GM21381 (cell line): ENCODE measurements at regions not wholly inside any gene's neighbourhood (a gene's known extent, or its start where the extent isn't known, plus 50 kb on each side); places are given as distances from the start of the nearest gene placed in this dataset.

Source experiments
- ATAC-seq: cut with Tn5 transposase; IDR thresholded peaks from one replicate; pipeline ENCODE4 v1.9.1; 2021; ENCODE audit warnings: mild to moderate bottlenecking, moderate library complexity; ENCODE audit not compliant: unreplicated experiment

DNA sequence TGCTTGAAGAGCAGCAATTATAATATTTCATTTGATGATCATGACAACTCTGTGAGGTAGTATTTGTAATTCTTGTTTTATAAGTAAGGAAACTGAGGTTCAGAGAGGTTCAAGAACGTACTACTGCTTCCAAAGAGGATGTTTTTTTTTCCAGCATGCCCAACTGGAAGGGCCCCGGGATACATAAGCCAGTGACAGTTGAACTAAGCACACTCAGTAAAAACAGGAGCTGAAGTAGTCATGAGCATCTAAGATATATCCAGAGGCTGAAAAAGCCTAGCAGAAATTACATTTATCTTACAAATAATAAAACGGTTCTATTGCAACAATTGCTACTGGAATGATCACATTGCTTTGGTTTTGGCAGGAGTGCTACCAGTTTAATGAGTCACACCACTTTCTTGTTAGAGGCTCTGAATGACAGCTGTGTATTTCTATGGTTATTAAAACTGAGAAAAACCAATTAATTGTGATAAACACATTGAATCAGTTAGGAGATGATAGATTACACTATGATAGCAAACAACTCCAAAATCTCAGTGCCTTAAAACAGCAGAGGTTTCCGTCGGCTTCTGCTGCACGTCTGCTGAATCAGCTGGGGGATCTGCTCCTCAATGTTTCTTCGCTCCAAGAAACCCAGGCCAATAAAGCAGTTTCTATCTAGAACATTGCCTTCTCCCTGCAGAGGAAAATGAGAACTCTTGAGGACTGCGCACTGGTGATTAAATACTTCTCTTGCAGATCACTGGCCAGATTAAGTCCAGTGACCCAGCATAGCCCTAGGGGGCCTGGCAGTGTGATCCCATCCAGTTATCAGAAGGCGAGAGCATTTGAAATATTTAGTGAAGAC is 522.7 kb downstream of the PLPP3 start:
- no peak for ATAC-seq

DNA sequence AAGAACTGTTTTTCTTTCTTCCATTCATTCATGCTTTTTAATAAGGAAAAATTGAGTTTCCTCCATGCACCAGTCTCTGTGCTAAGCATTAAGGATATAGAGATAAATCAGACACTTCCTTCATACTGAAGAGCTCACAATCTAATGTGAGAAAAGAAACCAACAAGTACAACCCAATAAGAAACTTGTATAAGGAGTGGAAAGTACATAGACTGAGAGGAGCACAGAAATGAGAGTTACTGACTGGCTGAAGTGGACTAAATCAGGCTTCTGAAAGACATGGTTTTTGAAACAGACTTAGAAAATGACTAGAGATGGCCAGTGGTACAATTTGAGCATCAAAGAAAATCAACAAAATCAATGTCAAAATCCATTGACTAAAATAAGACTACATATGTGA is 524.4 kb downstream of the PLPP3 start:
- ATAC-seq, result no peak

DNA sequence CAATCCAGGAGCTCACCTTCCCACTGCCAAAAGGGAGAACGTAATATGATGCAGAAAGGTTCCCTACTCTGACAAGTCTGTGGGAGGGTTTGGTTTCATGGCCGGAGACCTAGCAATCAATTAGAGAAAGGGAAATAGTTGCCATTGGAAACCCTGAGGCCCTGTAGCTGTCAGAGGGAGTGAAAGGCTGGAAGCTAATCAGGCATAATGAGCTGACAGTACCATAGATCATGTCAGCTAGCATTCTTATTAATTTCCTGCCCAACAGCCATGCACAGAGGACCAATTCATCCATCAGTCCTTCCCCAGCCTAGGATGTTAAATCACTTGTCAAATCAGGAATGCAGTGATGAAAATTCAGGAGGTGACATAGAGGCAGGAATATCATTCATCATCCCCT is 527.3 kb downstream of the PLPP3 start:
- ATAC-seq, result no peak

DNA sequence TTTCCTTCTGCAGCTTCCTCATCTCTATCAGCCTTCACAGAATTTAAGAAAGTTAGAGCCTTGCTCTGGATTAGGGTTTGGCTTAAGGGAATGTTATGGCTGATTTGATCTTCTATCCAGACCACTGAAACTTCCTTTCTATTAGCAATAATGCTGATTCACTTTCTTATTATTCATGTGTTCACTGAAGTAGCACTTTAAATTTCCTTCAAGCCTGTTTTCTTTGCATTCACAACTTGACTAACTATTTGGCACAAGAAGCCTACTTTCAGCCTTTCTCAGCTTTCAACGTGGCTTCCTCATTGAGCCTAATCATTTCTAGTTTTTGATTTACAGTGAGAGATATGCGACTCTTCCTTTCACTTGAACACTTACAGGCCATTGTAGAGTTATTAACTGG is 528.5 kb downstream of the PLPP3 start:
- ATAC-seq, result no peak

DNA sequence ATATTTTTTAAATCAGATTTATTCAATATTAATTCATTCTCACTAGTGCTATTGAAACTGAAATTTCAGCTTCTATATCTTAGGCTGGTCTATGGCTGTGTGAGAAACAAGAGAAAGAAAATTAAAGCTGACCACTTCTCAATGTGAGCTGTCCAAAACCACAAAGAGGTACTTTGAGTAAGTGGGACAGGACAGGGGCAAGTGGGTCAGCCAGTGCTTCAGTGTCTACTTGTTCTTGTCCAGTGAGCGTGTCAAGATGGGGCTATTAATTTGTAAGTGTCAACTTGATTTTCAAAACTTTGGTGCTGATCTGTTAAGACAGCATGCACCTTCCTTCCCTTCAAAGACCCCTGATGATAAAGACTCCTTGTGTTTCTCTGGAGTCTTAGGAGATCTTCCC is 533.9 kb downstream of the PLPP3 start:
- ATAC-seq, result no peak

DNA sequence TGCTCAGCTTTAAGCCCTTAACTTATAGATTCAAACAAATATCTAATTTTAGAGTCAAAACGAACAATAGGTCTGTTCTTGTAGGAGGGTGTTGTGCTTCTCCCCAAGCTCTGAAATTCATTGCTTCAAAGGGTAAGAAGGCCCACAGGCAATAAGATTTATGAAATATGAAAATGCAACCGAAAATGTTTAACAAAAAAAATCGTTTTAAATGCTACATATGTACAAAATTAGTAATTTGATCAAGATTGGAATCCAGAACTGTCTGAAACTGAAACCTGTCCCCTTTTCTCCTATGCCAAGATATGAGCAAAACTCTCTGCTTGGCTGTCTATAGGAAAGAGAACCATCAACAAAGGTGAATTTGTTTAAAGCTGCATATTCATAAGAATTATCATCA is 534.3 kb downstream of the PLPP3 start:
- ATAC-seq, result no peak

DNA sequence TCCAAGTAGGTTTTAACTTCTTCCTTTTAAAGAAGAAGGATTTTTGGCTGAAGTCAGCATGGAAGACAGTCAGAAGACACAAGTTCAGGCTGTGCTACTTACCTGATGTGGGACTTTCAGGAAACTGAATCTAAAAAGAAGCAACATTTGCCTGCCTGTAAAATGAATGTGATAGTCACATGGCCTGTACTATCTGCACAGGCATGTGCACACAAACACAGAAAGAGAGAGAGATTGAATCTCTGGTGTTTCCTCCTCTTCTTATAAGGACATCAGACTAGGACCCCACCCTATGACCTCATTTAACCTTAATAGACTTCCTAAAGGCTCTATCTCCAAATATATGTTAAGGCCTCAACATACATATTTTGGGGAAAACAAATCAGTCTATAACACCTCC is 542.9 kb downstream of the PLPP3 start:
- no peak for ATAC-seq

DNA sequence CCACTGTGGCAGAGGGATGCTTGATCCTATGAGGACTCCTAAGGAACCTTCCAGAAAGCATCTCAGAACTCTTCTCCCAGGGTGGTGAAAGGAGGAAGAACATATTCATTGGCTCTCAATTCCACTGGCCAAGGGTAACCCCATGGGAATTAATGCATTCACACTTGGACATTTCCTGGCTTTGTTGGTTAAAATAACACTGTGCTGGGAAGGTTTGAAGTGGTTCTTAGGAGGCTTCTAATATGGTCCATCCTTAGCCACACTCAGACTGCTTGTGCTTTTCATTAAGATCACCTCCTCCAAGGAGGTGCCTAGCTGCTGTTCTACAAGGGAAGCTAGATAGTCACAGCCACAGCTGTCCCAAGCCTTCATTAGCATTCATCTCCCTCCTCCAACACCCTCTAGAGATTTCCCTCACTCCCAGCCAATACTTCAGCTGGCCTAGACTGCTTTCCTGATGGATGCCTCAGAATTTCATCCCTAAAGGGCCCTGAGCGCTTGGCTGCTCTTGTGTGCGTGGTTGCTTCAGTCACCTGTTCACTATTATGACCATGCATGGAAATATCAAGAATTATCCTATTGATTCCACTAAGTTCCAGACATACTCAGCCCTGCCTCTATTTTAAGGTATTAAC is 544.4 kb downstream of the PLPP3 start:
- no peak for ATAC-seq

DNA sequence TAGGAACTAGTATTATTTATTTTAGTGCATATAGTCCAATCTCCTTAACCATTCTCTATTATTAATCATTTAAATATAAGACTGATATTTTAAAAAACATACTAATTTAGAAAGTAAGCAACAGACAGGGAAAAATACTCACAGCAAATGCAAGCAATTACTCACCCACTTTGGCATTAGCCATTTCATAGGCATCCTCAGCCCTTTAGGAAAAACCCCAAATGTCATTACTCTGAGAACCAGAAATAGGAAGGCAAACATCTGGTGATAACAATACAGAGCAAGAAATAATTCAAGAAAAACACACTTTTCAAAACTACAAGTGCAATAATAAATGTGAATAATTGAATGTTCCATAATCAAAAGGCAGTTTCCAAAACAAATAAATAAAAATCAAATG is 545.1 kb downstream of the PLPP3 start:
- no peak for ATAC-seq

DNA sequence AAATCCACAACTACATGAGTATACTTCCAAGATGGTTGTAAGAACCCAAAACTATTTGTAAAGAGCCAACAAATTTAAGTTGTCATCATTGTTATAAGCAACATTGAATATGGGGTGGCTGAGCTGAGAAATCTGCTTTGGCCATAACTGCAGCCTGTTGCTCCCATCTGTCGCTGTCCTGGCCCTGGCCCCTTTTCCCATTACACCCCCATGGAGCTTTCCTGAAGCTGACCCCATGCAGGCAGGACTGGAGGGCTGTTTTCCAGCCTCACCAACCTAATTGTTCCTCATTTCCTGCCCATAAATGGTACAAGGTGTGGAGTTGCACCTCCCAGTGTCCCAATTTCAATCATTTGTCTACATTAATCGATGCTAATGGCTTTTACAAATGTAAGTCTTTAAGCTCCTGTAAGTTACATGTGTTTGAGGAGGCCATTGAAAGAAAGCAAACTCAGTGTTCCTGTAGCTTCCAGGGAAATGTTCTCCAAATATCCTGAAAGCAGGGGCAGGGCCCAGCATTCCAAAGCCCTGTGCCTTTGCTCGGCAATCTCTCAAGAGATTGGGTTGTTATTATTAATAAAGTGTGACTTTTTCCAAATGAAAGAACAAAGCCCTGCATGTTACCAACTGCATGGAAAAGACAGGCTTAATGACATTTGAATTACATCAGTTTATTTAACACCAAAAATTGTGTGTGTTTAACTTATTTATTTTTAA is 545.9 kb downstream of the PLPP3 start:
- ATAC-seq, result no peak

DNA sequence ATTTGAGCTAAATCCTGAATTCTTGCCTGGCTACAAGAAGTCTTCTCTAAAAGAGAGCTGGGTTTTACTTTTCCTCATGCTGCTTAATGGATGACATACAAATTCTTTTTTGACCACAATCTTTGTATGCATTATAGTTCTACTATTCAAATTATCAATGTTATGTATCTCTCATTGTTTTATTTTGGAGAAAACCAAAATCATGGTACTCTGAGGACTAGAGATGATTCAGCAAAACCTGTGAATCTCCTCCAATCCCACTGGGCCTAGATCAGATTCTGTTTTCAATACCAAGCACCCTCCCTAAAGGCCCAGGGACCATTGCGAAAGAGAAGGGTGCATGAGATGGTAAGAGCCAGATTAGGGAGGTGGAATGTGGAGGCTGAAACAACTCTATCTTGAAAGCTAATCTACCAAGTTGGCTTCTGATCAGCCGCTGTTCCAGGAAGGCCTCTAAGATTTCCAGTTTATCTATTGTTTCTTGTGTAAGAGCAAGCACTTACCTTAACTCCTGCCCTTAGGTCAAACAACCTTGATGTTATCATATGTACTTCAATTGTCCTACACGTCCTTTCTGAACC is 547.2 kb downstream of the PLPP3 start:
- ATAC-seq, result no peak

DNA sequence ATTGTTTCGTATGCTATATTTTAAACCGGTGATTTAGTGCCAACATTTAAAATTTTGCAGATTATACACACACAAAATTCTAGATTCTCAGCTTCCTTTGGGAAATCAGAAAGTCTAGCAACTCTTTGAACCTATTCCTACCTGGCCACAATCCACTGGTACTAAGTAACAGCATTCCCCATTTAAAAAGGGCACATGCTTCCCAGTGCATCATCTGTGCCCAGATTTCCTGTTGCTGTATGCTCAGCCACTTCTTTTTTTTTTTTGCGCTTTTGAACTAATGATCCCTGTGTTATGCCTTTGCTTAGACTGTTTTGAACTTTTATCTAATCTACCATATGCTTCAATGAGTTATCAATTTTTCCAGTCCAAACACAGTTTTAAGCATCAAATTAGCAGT is 548.4 kb downstream of the PLPP3 start:
- no peak for ATAC-seq

DNA sequence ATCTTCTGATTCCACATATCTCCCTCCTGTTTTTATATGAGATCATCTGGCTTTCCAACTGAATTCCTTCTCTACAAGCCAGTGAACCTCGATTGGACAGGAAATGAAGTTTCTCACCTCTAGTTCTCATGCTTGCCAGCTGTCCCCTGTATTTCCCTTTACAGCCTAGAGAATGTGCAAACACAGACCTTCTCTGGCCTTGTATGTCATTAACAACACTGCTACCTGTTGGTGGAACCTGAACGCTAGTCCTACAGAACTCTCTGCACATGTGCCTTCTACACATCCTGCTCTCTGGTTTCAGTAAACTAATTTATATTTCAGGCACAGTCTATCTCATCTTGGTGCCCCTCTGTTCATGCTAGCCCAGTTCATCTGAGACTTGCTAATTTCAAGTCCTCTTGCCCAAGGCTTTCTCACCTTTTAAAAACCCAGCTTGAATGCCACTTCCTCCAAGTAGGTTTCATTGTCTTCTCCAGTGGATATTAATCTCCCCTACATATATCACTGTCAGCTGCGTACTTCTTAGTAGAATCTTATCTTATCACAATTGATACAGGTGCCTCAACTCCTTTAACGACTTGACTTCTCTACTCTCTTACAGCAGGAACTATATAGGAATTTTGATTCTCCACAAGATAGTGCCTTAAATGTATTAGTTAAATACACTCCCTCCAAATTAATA is 549.9 kb downstream of the PLPP3 start:
- ATAC-seq, result no peak

DNA sequence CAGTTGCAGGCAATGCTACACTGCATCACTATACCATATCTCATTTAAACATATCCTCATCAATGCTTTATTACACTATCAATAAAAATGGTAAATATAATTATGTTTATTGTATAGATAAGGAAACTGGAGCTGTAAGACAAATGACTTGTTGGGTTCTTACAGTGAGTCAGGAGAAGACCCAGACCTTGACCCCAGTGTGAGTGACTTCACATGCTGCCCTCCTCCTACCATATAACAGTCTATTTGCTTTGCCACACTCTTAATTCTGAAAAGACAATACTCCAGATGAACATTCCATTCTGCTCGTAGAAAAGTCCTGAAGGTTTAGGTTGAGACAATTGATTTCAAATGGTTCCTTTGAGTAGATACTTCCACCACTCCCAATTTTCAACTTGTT is 550.5 kb downstream of the PLPP3 start:
- ATAC-seq, result no peak

DNA sequence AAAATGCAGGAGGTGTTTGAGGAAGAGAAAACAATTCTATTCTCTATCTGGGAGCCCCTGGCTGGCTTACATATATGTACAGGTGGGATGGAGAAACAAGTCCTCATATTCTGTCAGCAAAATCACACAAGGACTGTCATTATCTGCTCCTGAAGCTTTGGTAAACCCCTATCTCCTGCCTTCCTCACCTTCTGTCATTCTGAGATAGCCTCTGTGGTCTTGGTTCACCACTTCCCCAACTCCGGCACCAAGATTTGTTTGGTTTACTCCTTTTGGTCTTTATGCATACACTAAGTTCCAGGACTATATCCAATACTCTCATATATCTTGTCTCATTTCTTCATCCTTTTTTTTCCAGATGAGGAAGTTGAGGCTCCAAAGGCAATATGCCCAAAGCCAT is 551.1 kb downstream of the PLPP3 start:
- ATAC-seq, result no peak

DNA sequence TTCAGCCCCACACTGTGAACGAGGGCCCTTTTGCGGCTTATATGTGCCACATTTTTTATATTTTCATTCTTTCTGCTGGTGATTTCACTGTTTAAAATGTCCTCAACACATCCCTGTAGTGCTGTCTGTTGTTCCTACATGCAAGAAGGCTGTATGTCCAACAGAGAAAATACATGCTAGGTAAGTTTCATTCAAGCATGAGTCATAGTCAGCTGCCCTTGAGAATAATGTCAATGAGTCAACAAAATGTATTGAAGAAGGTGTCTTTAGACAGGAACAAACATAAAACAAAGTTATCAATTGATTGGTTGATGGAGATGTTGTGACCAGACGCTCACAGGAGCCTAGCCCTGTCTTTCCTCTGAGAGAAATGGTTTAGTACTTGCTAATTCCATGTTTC is 553.4 kb downstream of the PLPP3 start:
- ATAC-seq, result no peak

DNA sequence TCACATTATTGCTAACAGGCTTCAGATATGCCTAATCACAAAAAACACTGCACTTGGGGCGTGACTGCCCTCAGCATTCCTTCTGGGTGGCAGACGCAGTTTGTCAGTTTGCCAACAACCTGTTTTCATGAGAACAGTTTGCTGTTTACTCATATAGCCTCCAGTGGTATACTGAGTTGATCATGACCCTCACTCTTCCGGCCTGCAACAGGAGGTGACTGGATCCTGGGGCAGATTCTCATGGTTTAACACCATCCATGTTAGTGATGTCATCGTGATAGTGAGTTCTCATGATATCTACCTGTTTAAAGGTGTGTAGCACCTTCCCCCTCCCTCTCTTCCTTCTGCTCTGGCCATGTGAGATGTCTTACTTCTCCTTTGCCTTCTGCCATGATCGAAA is 555.2 kb downstream of the PLPP3 start:
- no peak for ATAC-seq

DNA sequence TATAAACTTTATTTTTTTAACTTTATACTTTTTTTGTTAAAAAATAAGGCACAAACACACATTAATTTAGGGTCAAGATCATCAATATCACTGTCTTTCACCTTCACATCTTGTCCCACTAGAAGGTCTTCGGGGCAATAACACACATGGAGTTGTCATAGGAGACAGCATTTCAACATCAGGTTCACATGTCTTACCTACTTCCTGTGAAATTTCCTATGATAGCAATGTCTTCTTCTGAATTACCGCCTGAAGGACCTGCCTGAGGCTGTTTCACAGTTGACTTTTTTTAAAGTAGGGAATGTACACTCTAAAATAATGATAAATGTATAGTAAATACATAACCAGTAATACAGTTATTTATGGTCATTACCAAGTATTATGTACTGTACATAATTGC is 559.4 kb downstream of the PLPP3 start:
- no peak for ATAC-seq

DNA sequence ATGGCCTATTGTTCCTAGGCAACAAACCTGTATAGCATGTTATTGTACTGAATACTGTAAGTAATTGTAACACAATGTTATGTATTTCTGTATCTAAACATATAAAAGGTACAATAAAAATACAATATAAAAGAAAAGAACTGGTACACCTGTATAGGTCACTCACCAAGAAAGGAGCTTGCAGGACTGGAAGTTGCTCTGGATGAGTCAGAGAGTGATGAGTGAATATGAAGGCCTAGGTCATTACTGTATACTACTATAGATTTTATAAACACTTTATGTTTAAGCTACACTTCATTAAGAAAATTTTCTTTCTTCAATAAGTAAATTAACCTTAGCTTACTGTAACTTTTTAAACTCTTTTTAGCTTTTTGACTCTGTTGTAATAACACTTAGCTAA is 559.9 kb downstream of the PLPP3 start:
- ATAC-seq, result no peak

DNA sequence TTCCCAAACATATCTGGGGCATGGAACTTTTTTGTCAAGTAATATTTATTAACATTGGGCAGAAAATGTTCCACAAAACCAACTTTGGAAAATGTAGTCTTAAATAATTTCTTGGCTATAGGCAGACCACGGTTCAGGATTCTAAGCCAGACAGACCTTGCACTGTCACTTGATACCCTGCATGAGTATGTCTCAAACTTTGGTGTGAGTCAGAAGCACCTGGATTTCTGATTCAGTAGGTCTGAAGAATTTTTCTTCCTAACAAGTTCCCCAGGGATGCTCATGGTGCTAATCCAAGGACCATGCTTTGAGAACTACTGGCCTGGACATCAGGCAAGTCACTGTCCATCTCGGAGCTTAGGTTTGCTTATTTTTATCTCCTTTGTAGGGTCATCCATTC is 562.0 kb downstream of the PLPP3 start:
- no peak for ATAC-seq

DNA sequence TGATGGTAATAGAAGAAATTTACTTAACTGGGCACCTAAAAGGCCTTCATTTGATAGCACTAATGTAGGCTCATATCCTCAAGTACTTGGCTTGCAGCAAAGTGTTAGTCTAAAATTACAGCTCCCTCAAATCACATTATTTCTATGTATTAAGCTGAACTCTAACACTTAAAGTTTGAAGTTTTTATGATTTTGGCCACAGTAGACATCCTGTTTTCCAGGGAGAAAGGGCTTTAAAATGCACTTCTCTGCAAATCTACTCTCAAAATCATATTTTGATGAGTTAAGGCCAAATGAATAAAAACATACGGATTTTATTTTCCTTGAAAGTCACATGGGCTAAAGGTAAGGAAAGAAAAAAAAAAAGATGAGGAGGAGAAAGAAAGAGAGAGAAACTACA is 575.5 kb downstream of the PLPP3 start:
- ATAC-seq, result no peak
